ENCODE measurements at regions not wholly inside any gene's neighbourhood (a gene's known extent, or its start where the extent isn't known, plus 50 kb on each side); places are given as distances from the start of the nearest gene placed in this dataset.

DNA sequence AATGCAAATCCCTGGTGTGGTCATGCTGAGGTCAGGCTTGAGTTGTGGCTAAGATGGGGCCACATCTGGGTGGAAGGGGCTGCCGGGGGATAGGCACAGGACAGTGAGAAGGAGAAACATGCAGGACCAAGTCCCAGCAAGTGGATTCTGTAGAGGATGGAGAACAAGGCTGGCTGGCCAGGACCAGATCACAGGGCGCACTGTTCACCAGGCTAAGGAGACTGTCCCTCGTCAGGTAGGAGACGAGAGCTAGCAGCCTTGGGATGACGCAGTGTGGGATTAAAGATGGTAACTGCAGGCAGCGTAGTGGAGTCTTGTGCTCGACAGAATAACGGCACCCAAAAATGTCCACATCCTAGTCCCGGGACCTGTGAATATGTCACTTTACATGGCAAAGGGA is 336.1 kb downstream of the BCL11B start:
- POLR2A ChIA-PET = no interaction called here
- H3K4me2 ChIP-seq (ENCODE audit: low read depth, low read length) = no peak overlapping the region
- intact Hi-C loops (cut with micrococcal nuclease; ENCODE audit: unreplicated experiment) = no loop called here
- CTCF ChIA-PET (ENCODE audit: low intra/inter-chr PET ratio, low total read pairs) = no interaction called here
- no peaks in the 10 kb centered on the region for H3K79me2 ChIP-seq (ENCODE audit: insufficient read depth, low read length)
- H3K4me1 ChIP-seq (ENCODE audit: insufficient read depth, low read length) = no peaks in the 10 kb centered on the region
- BruUV-seq (replicated peaks) = no TSS peak
- H3K27me3 ChIP-seq (ENCODE audit: control insufficient read depth in 1 of 2, insufficient read depth in 2 of 2, low read length in 2 of 2) = no peaks in the 10 kb centered on the region
- H3K27ac ChIP-seq (ENCODE audit: extremely low read length, insufficient read depth, low read length) = no peak overlapping the region
- no peak for DNase-seq (ENCODE audit: low spot score)
- no peak for ATAC-seq
- no peak overlapping the region for H3K4me3 ChIP-seq (replicated peaks in 1 of 3; ENCODE audit: insufficient read depth in 1 of 3, low read depth in 2 of 3, low read length in 3 of 3)
- no peak overlapping the region for H3K9ac ChIP-seq (ENCODE audit: insufficient read depth, low read depth, low read length)
- 34% methylated on average over 9 of the region's 9 CpGs for WGBS (ENCODE audit: low lambda C conversion rate)
- no peak overlapping the region for H2AFZ ChIP-seq (ENCODE audit: low read length)
- no peaks in the 10 kb centered on the region for H3K9me3 ChIP-seq (ENCODE audit: low read length)
- FAIRE-seq = no peak
- in situ Hi-C loops (cut with HindIII; ENCODE audit: extremely low pct_ligation_motif_present, low pct_unique_long_range_greater_than_20kb) = no loop called here
- H3K36me3 ChIP-seq (replicated peaks in 1 of 2; ENCODE audit: control insufficient read depth in 1 of 2, insufficient read depth in 2 of 2, low read length in 2 of 2) = no peaks in the 10 kb centered on the region
- no peaks in the 10 kb centered on the region for H4K20me1 ChIP-seq (ENCODE audit: insufficient read depth, low read length)
- no peak for TF ChIP-seq DMAP1 (CRISPR knock-in tag; IDR thresholded peaks at IDR 0.05)
- TF ChIP-seq, protein P1, sequence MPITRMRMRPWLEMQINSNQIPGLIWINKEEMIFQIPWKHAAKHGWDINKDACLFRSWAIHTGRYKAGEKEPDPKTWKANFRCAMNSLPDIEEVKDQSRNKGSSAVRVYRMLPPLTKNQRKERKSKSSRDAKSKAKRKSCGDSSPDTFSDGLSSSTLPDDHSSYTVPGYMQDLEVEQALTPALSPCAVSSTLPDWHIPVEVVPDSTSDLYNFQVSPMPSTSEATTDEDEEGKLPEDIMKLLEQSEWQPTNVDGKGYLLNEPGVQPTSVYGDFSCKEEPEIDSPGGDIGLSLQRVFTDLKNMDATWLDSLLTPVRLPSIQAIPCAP (CRISPR knock-in tag; IDR thresholded peaks at IDR 0.05; ENCODE audit: low read depth) = no peak
- TF ChIP-seq THAP11 (CRISPR knock-in tag; IDR thresholded peaks at IDR 0.05) = no peak
- no peak for TF ChIP-seq MIER2 (CRISPR knock-in tag; IDR thresholded peaks at IDR 0.05)
- TF ChIP-seq ZNF30 (CRISPR knock-in tag; IDR thresholded peaks at IDR 0.05) = no peak
- TF ChIP-seq ZFAT (CRISPR knock-in tag; conservative IDR thresholded peaks at IDR 0.05) = no peak
- no peak for TF ChIP-seq FOXK1 (CRISPR knock-in tag; IDR thresholded peaks at IDR 0.05; ENCODE audit: borderline replicate concordance, low read depth)
- TF ChIP-seq, protein P2, sequence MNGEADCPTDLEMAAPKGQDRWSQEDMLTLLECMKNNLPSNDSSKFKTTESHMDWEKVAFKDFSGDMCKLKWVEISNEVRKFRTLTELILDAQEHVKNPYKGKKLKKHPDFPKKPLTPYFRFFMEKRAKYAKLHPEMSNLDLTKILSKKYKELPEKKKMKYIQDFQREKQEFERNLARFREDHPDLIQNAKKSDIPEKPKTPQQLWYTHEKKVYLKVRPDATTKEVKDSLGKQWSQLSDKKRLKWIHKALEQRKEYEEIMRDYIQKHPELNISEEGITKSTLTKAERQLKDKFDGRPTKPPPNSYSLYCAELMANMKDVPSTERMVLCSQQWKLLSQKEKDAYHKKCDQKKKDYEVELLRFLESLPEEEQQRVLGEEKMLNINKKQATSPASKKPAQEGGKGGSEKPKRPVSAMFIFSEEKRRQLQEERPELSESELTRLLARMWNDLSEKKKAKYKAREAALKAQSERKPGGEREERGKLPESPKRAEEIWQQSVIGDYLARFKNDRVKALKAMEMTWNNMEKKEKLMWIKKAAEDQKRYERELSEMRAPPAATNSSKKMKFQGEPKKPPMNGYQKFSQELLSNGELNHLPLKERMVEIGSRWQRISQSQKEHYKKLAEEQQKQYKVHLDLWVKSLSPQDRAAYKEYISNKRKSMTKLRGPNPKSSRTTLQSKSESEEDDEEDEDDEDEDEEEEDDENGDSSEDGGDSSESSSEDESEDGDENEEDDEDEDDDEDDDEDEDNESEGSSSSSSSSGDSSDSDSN (CRISPR knock-in tag; IDR thresholded peaks at IDR 0.05) = no peak
- no peak for TF ChIP-seq ZNF225 (CRISPR knock-in tag; IDR thresholded peaks at IDR 0.05)
- TF ChIP-seq, protein P3, sequence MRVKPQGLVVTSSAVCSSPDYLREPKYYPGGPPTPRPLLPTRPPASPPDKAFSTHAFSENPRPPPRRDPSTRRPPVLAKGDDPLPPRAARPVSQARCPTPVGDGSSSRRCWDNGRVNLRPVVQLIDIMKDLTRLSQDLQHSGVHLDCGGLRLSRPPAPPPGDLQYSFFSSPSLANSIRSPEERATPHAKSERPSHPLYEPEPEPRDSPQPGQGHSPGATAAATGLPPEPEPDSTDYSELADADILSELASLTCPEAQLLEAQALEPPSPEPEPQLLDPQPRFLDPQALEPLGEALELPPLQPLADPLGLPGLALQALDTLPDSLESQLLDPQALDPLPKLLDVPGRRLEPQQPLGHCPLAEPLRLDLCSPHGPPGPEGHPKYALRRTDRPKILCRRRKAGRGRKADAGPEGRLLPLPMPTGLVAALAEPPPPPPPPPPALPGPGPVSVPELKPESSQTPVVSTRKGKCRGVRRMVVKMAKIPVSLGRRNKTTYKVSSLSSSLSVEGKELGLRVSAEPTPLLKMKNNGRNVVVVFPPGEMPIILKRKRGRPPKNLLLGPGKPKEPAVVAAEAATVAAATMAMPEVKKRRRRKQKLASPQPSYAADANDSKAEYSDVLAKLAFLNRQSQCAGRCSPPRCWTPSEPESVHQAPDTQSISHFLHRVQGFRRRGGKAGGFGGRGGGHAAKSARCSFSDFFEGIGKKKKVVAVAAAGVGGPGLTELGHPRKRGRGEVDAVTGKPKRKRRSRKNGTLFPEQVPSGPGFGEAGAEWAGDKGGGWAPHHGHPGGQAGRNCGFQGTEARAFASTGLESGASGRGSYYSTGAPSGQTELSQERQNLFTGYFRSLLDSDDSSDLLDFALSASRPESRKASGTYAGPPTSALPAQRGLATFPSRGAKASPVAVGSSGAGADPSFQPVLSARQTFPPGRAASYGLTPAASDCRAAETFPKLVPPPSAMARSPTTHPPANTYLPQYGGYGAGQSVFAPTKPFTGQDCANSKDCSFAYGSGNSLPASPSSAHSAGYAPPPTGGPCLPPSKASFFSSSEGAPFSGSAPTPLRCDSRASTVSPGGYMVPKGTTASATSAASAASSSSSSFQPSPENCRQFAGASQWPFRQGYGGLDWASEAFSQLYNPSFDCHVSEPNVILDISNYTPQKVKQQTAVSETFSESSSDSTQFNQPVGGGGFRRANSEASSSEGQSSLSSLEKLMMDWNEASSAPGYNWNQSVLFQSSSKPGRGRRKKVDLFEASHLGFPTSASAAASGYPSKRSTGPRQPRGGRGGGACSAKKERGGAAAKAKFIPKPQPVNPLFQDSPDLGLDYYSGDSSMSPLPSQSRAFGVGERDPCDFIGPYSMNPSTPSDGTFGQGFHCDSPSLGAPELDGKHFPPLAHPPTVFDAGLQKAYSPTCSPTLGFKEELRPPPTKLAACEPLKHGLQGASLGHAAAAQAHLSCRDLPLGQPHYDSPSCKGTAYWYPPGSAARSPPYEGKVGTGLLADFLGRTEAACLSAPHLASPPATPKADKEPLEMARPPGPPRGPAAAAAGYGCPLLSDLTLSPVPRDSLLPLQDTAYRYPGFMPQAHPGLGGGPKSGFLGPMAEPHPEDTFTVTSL (CRISPR knock-in tag; IDR thresholded peaks at IDR 0.05; ENCODE audit: borderline replicate concordance) = no peak
- no peak for TF ChIP-seq ZNF570 (CRISPR knock-in tag; IDR thresholded peaks at IDR 0.05; ENCODE audit: borderline replicate concordance)
- TF ChIP-seq, protein P4, sequence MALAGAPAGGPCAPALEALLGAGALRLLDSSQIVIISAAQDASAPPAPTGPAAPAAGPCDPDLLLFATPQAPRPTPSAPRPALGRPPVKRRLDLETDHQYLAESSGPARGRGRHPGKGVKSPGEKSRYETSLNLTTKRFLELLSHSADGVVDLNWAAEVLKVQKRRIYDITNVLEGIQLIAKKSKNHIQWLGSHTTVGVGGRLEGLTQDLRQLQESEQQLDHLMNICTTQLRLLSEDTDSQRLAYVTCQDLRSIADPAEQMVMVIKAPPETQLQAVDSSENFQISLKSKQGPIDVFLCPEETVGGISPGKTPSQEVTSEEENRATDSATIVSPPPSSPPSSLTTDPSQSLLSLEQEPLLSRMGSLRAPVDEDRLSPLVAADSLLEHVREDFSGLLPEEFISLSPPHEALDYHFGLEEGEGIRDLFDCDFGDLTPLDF (CRISPR knock-in tag; IDR thresholded peaks at IDR 0.05) = no peak
- TF ChIP-seq, protein P5, sequence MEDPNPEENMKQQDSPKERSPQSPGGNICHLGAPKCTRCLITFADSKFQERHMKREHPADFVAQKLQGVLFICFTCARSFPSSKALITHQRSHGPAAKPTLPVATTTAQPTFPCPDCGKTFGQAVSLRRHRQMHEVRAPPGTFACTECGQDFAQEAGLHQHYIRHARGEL (CRISPR knock-in tag; IDR thresholded peaks at IDR 0.05) = no peak
- TF ChIP-seq RAD51 (IDR thresholded peaks at IDR 0.05; ENCODE audit: borderline replicate concordance) = no peak
- TF ChIP-seq BRCA1 (CRISPR knock-in tag; IDR thresholded peaks at IDR 0.05) = no peak
- TF ChIP-seq ZNF17 (CRISPR knock-in tag; IDR thresholded peaks at IDR 0.05) = no peak
- TF ChIP-seq ISX (CRISPR knock-in tag; conservative IDR thresholded peaks at IDR 0.05) = no peak

All from HepG2 (cell line).